T-helper 17 cell (primary cell): ENCODE measurements at regions not wholly inside any gene's neighbourhood (a gene's known extent, or its start where the extent isn't known, plus 50 kb on each side); places are given as distances from the start of the nearest gene placed in this dataset.
A peak's percentile ranks its signal among the peaks of the same experiment; 100 is the strongest.
"Not testable (repeated sequence)": the region's sequence is repeated elsewhere in the genome, so short reads cannot be mapped to it uniquely, and the experiment has no call there.

ENCODE experiments used
- ATAC-seq: fragments of 150-1000 bp; cut with Tn5 transposase; 2 replicates; pipeline ENCODE4 v1.10.0; 2021; ENCODE audit warnings: mild to moderate bottlenecking, moderate library complexity
- DNase-seq, 3 donors: peaks; one replicate each; pipeline versions ENCODE4 v3.0.0 to v3.0.0-alpha.2; 2020 to 2021
- H3K9me3 ChIP-seq: one replicate; pipeline ENCODE4 v1.7.0; 2013; ENCODE audit warnings: low read length, mild to moderate bottlenecking; ENCODE audit not compliant: control insufficient read depth, poor library complexity, severe bottlenecking
- H3K27ac Mint-ChIP-seq: one replicate; pipeline ENCODE4 v1.8.0; 2022; ENCODE audit warnings: mild to moderate bottlenecking, moderate library complexity, mixed read lengths
- H3K27me3 Mint-ChIP-seq: one replicate; pipeline ENCODE4 v1.8.0; 2022; ENCODE audit warnings: mixed read lengths
- H3K36me3 Mint-ChIP-seq: one replicate; pipeline ENCODE4 v1.8.0; 2022; ENCODE audit warnings: low read depth, mixed read lengths
- H3K4me1 Mint-ChIP-seq: one replicate; pipeline ENCODE4 v1.8.0; 2022; ENCODE audit warnings: mild to moderate bottlenecking, mixed read lengths
- H3K4me3 Mint-ChIP-seq: one replicate; pipeline ENCODE4 v1.8.0; 2022; ENCODE audit warnings: mild to moderate bottlenecking, moderate library complexity, mixed read lengths

- H3K9me3 ChIP-seq, H3K4me1 Mint-ChIP-seq, DNase-seq, H3K36me3 Mint-ChIP-seq, H3K4me3 Mint-ChIP-seq, H3K27ac Mint-ChIP-seq, ATAC-seq: not testable (repeated sequence)
- H3K27me3 Mint-ChIP-seq = peaks cover 28% of the 10 kb centered on the region
Measured at GRCh38 chr1:2851918-2852317, 50.4 kb upstream of the TTC34 start.

GRCh38 chr1:2853711-2854110 lies 52.2 kb upstream of the TTC34 start:
- Mint-ChIP-seq H3K4me1 (no peaks in the 10 kb centered on the region), H3K27me3 (peaks cover 18% of the 10 kb centered on the region), H3K36me3 (no peaks in the 10 kb centered on the region), H3K27ac (no peak overlapping the region), H3K4me3 (no peak overlapping the region)
- DNase-seq (peak in 1 of 3 donors; percentile 7), ATAC-seq (no peak)
- H3K9me3 ChIP-seq = no peaks in the 10 kb centered on the region

GRCh38 chr1:2854151-2854550 lies 52.7 kb upstream of the TTC34 start:
- no peak for ATAC-seq
- no peak overlapping the region for H3K4me3 Mint-ChIP-seq

GRCh38 chr1:2854611-2855010 lies 53.1 kb upstream of the TTC34 start:
- ATAC-seq (no peak), DNase-seq (peak in 1 of 3 donors; percentile 1)
- Mint-ChIP-seq H3K27ac (no peak overlapping the region), H3K4me1 (no peaks in the 10 kb centered on the region), H3K36me3 (no peaks in the 10 kb centered on the region), H3K27me3 (peaks cover 16% of the 10 kb centered on the region), H3K4me3 (no peak overlapping the region)
- no peaks in the 10 kb centered on the region for H3K9me3 ChIP-seq

More at GRCh38 chr1:2854151-2854550, 52.7 kb upstream of the TTC34 start:
- Mint-ChIP-seq H3K4me1 (no peaks in the 10 kb centered on the region), H3K36me3 (no peaks in the 10 kb centered on the region), H3K27me3 (peaks cover 16% of the 10 kb centered on the region), H3K27ac (no peak overlapping the region)
- DNase-seq = peak in 1 of 3 donors; percentile 6
- no peaks in the 10 kb centered on the region for H3K9me3 ChIP-seq

GRCh38 chr1:2855206-2856065 lies 53.9 kb upstream of the TTC34 start:
- DNase-seq (peak in 1 of 3 donors; percentile 2), ATAC-seq (no peak)
- H3K4me1 Mint-ChIP-seq = no peaks in the 10 kb centered on the region
- H3K4me3 Mint-ChIP-seq = no peak overlapping the region
- H3K27ac Mint-ChIP-seq = no peak overlapping the region
- no peaks in the 10 kb centered on the region for H3K36me3 Mint-ChIP-seq
- peaks cover 16% of the 10 kb centered on the region for H3K27me3 Mint-ChIP-seq
- no peaks in the 10 kb centered on the region for H3K9me3 ChIP-seq

GRCh38 chr1:2856066-2856390 lies 54.5 kb upstream of the TTC34 start:
- DNase-seq (peak in 1 of 3 donors; percentile 3), ATAC-seq (no peak)
- H3K36me3 Mint-ChIP-seq = no peaks in the 10 kb centered on the region
- no peak overlapping the region for H3K4me3 Mint-ChIP-seq
- H3K27me3 Mint-ChIP-seq = peaks cover 16% of the 10 kb centered on the region
- no peak overlapping the region for H3K27ac Mint-ChIP-seq
- no peaks in the 10 kb centered on the region for H3K9me3 ChIP-seq
- no peaks in the 10 kb centered on the region for H3K4me1 Mint-ChIP-seq

- H3K9me3 ChIP-seq = no peaks in the 10 kb centered on the region
- Mint-ChIP-seq H3K27ac (no peak overlapping the region), H3K36me3 (no peaks in the 10 kb centered on the region), H3K4me1 (no peaks in the 10 kb centered on the region), H3K27me3 (peaks cover 10% of the 10 kb centered on the region), H3K4me3 (no peak overlapping the region)
- DNase-seq (peak in 1 of 3 donors; percentile 6), ATAC-seq (no peak)
Measured at GRCh38 chr1:2856676-2857375, 55.3 kb upstream of the TTC34 start.

GRCh38 chr1:2857521-2857920 lies 56.0 kb upstream of the TTC34 start:
- H3K9me3 ChIP-seq = no peaks in the 10 kb centered on the region
- peak in 1 of 3 donors; percentile 4 for DNase-seq
- H3K27ac Mint-ChIP-seq = no peak overlapping the region
- no peak for ATAC-seq
- no peaks in the 10 kb centered on the region for H3K36me3 Mint-ChIP-seq
- peaks cover 10% of the 10 kb centered on the region for H3K27me3 Mint-ChIP-seq
- H3K4me1 Mint-ChIP-seq = no peaks in the 10 kb centered on the region
- no peak overlapping the region for H3K4me3 Mint-ChIP-seq

- H3K9me3 ChIP-seq = no peaks in the 10 kb centered on the region
- no peak for DNase-seq
- Mint-ChIP-seq H3K4me3 (no peak overlapping the region), H3K27ac (peak overlapping the region; percentile 82), H3K4me1 (no peaks in the 10 kb centered on the region), H3K27me3 (peaks cover 4% of the 10 kb centered on the region), H3K36me3 (no peaks in the 10 kb centered on the region)
- ATAC-seq = no peak
Measured at GRCh38 chr1:2858676-2859075, 57.2 kb upstream of the TTC34 start.

GRCh38 chr1:2859219-2859880 lies 57.9 kb upstream of the TTC34 start:
- no peak for ATAC-seq
- Mint-ChIP-seq H3K36me3 (no peaks in the 10 kb centered on the region), H3K27ac (peak overlapping the region; percentile 82), H3K4me3 (no peak overlapping the region), H3K27me3 (no peaks in the 10 kb centered on the region), H3K4me1 (no peaks in the 10 kb centered on the region)
- no peak for DNase-seq
- H3K9me3 ChIP-seq = no peaks in the 10 kb centered on the region

- H3K9me3 ChIP-seq = no peaks in the 10 kb centered on the region
- Mint-ChIP-seq H3K27me3 (no peaks in the 10 kb centered on the region), H3K4me3 (no peak overlapping the region), H3K4me1 (no peaks in the 10 kb centered on the region), H3K27ac (no peak overlapping the region), H3K36me3 (no peaks in the 10 kb centered on the region)
- no peak for ATAC-seq
- peak in 1 of 3 donors; percentile 1 for DNase-seq
Measured at GRCh38 chr1:2859881-2860430, 58.5 kb upstream of the TTC34 start.

GRCh38 chr1:2860476-2861142 lies 59.1 kb upstream of the TTC34 start:
- ATAC-seq (no peak), DNase-seq (peak in 1 of 3 donors; percentile 6)
- H3K27me3 Mint-ChIP-seq = no peaks in the 10 kb centered on the region
- no peak overlapping the region for H3K27ac Mint-ChIP-seq
- peaks cover 2% of the 10 kb centered on the region for H3K4me1 Mint-ChIP-seq
- H3K4me3 Mint-ChIP-seq = no peak overlapping the region
- no peaks in the 10 kb centered on the region for H3K36me3 Mint-ChIP-seq
- H3K9me3 ChIP-seq = no peaks in the 10 kb centered on the region
